Heart left ventricle (tissue), 13 donors: ENCODE measurements at regions not wholly inside any gene's neighbourhood (a gene's known extent, or its start where the extent isn't known, plus 50 kb on each side); places are given as distances from the start of the nearest gene placed in this dataset.

Source experiments
- POLR2A ChIP-seq, 2 donors: fragments of 450-650 bp; IDR thresholded peaks; one replicate each; pipeline ENCODE4 v1.6.1; 2017; ENCODE audit warnings: antibody characterized with exemption in 2 of 2, mild to moderate bottlenecking in 2 of 2, moderate library complexity in 2 of 2
- TF ChIP-seq, protein P1 (sequence below), 12 donors: fragments of 200-600 bp; sonication (generic) in 4 of 12; IDR thresholded peaks; one replicate each; pipeline versions ENCODE4 v1.5.0 to v1.8.0; 2018 to 2022; ENCODE audit warnings: antibody characterized with exemption in 12 of 12, mild to moderate bottlenecking in 5 of 12
- donor health status: ischemic (EF 13 %, LVEDD 7.1; RV severe dilation, severe dysfunction).
- donor health status: DM: no; HTN: yes; CAD: no.
- donor health status: DM: no; HTN: no; CAD: no.
- donor health status: ischemic (EF 25% LVEDD 6.9; RV normal size, moderate dysfunction).
- donor health status: ischemic (EF 25% LVEDD 5.7; RV mildly dilated, moderate dysfunction).
- donor health status: ischemic (EF 35%, LVEDD 5.7; RV mildly dilated, moderate dysfunction).
- donor health status: nonischemic (EF 11% LVEDD 7.7; RV severe dilation, severe dysfunction).
- donor health status: DM: yes; HTN: yes; CAD: no.
- donor health status: PGD.
- donor health status: ischemic (EF 29% LVEDD 5.4; RV normal size, mild dysfunction).
- donor health status: nonischemic (EF 23%, LVEDD 6.1; RV moderate dilation, normal function).

DNA sequence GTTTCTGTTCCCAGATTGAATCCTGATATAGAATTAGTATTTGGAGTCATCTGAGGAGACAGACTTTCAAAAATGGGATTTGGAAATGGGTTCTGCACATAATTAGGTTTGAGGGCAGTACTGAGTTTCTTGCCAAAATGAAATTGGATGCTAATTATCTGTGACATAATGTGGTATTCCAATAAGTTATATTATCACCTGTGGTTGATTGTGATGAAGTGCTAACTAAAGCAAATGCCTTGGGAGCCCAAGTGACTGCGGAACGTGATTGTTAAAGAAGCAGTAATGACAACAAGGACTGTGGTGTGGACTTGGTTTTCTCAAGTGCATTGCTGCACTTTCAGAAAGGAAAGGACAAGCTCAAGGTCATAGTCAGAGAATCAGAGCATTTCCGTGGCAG, 337.0 kb downstream of the IPO8 start:
- TF ChIP-seq, protein P1, sequence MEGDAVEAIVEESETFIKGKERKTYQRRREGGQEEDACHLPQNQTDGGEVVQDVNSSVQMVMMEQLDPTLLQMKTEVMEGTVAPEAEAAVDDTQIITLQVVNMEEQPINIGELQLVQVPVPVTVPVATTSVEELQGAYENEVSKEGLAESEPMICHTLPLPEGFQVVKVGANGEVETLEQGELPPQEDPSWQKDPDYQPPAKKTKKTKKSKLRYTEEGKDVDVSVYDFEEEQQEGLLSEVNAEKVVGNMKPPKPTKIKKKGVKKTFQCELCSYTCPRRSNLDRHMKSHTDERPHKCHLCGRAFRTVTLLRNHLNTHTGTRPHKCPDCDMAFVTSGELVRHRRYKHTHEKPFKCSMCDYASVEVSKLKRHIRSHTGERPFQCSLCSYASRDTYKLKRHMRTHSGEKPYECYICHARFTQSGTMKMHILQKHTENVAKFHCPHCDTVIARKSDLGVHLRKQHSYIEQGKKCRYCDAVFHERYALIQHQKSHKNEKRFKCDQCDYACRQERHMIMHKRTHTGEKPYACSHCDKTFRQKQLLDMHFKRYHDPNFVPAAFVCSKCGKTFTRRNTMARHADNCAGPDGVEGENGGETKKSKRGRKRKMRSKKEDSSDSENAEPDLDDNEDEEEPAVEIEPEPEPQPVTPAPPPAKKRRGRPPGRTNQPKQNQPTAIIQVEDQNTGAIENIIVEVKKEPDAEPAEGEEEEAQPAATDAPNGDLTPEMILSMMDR (IDR thresholded peaks at IDR 0.05), result no peak
- no peak for TF ChIP-seq POLR2A (IDR thresholded peaks at IDR 0.05)
